Colon (tissue), 2 donors: ENCODE measurements at regions not wholly inside any gene's neighbourhood (a gene's known extent, or its start where the extent isn't known, plus 50 kb on each side); places are given as distances from the start of the nearest gene placed in this dataset.

Experiments used
- FAIRE-seq: peaks from 2 replicates; lab custom pipeline; 2012; peaks lifted over from hg19 to GRCh38; lab: Jason Lieb, UNC
- donor health status: control.
- donor health status: control.

- FAIRE-seq, result no peak
Measured at GRCh38 chr7:106606120-106606519, 54.8 kb downstream of the CCDC71L start.

GRCh38 chr7:106604971-106605370 is 56.0 kb downstream of the CCDC71L start:
- FAIRE-seq, result no peak

- FAIRE-seq, result no peak
Measured at GRCh38 chr7:106604303-106604924, 56.5 kb downstream of the CCDC71L start.

- FAIRE-seq, result no peak
Measured at GRCh38 chr7:106603346-106603745, 57.6 kb downstream of the CCDC71L start.

GRCh38 chr7:106602062-106602461 is 58.9 kb downstream of the CCDC71L start:
- no peak for FAIRE-seq

GRCh38 chr7:106600569-106601373 is 60.2 kb downstream of the CCDC71L start:
- FAIRE-seq, result no peak

- no peak for FAIRE-seq
Measured at GRCh38 chr7:106599343-106599698, 61.6 kb downstream of the CCDC71L start.

- FAIRE-seq, result no peak
Measured at GRCh38 chr7:106598663-106599342, 62.2 kb downstream of the CCDC71L start.

- FAIRE-seq, result no peak
Measured at GRCh38 chr7:106597751-106598546, 63.0 kb downstream of the CCDC71L start.

GRCh38 chr7:106597014-106597413 is 63.9 kb downstream of the CCDC71L start:
- FAIRE-seq, result no peak

GRCh38 chr7:106595922-106596321 is 65.0 kb downstream of the CCDC71L start:
- no peak for FAIRE-seq

- FAIRE-seq, result no peak
Measured at GRCh38 chr7:106593028-106593417, 67.9 kb downstream of the CCDC71L start.

- FAIRE-seq, result no peak
Measured at GRCh38 chr7:106592282-106593027, 68.5 kb downstream of the CCDC71L start.

- no peak for FAIRE-seq
Measured at GRCh38 chr7:106591146-106591545, 69.8 kb downstream of the CCDC71L start.

- no peak for FAIRE-seq
Measured at GRCh38 chr7:106590209-106590816, 70.6 kb downstream of the CCDC71L start.

- no peak for FAIRE-seq
Measured at GRCh38 chr7:106589198-106589879, 71.6 kb downstream of the CCDC71L start.

- no peak for FAIRE-seq
Measured at GRCh38 chr7:106588422-106589197, 72.3 kb downstream of the CCDC71L start.

- FAIRE-seq, result no peak
Measured at GRCh38 chr7:106584914-106585759, 75.8 kb downstream of the CCDC71L start.
